HL-60 (cell line): ENCODE measurements at regions not wholly inside any gene's neighbourhood (a gene's known extent, or its start where the extent isn't known, plus 50 kb on each side); places are given as distances from the start of the nearest gene placed in this dataset.

Experiments used
- DNase-seq, 2 experiments: peaks; one replicate each; pipeline ENCODE4 v3.0.0-alpha.2; 2010 to 2020; ENCODE audit warnings: low read depth in 1 of 2, low spot score in 1 of 2
- H3K27ac ChIP-seq: fragments of 250-450 bp; sonication (Bioruptor Pico); replicated peaks from 2 replicates; pipeline ENCODE4 v1.5.1; 2020; ENCODE audit warnings: mild to moderate bottlenecking, moderate library complexity
- H3K27me3 ChIP-seq: fragments of 250-450 bp; sonication (Bioruptor Pico); 2 replicates; pipeline ENCODE4 v1.5.1; 2021; ENCODE audit warnings: mild to moderate bottlenecking, moderate library complexity; ENCODE audit not compliant: insufficient read depth, poor library complexity, severe bottlenecking
- H3K4me3 ChIP-seq: replicated peaks from 2 replicates; pipeline ENCODE4 v1.5.1; 2011; ENCODE audit warnings: mild to moderate bottlenecking, control low read depth, low read length; ENCODE audit not compliant: insufficient read depth
- CTCF ChIP-seq: IDR thresholded peaks from one replicate; pipeline ENCODE4 v1.5.1; 2011; ENCODE audit warnings: low read length, control low read depth, inconsistent platforms; ENCODE audit not compliant: insufficient read depth
- GABPA ChIP-seq: IDR thresholded peaks from 2 replicates; pipeline ENCODE4 v1.6.1; 2012; ENCODE audit warnings: low read depth
- POLR2AphosphoS5 ChIP-seq: IDR thresholded peaks from 2 replicates; pipeline ENCODE4 v1.6.1; 2012; ENCODE audit warnings: low read depth
- SPI1 ChIP-seq: IDR thresholded peaks from 2 replicates; pipeline ENCODE4 v1.6.1; 2012; ENCODE audit warnings: low read depth, mild to moderate bottlenecking, borderline replicate concordance
- TF ChIP-seq, protein P1 (sequence below): IDR thresholded peaks from 2 replicates; pipeline ENCODE4 v1.6.1; 2012; ENCODE audit warnings: low read depth; ENCODE audit not compliant: insufficient replicate concordance

GRCh38 chr2:56478027-56478426 is 294.2 kb downstream of the CCDC85A start:
- no peak overlapping the region for H3K27ac ChIP-seq
- H3K27me3 ChIP-seq = no peaks in the 10 kb centered on the region
- no peak overlapping the region for H3K4me3 ChIP-seq
- TF ChIP-seq, protein P1, sequence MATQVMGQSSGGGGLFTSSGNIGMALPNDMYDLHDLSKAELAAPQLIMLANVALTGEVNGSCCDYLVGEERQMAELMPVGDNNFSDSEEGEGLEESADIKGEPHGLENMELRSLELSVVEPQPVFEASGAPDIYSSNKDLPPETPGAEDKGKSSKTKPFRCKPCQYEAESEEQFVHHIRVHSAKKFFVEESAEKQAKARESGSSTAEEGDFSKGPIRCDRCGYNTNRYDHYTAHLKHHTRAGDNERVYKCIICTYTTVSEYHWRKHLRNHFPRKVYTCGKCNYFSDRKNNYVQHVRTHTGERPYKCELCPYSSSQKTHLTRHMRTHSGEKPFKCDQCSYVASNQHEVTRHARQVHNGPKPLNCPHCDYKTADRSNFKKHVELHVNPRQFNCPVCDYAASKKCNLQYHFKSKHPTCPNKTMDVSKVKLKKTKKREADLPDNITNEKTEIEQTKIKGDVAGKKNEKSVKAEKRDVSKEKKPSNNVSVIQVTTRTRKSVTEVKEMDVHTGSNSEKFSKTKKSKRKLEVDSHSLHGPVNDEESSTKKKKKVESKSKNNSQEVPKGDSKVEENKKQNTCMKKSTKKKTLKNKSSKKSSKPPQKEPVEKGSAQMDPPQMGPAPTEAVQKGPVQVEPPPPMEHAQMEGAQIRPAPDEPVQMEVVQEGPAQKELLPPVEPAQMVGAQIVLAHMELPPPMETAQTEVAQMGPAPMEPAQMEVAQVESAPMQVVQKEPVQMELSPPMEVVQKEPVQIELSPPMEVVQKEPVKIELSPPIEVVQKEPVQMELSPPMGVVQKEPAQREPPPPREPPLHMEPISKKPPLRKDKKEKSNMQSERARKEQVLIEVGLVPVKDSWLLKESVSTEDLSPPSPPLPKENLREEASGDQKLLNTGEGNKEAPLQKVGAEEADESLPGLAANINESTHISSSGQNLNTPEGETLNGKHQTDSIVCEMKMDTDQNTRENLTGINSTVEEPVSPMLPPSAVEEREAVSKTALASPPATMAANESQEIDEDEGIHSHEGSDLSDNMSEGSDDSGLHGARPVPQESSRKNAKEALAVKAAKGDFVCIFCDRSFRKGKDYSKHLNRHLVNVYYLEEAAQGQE = no peak
- no peak for DNase-seq

DNA sequence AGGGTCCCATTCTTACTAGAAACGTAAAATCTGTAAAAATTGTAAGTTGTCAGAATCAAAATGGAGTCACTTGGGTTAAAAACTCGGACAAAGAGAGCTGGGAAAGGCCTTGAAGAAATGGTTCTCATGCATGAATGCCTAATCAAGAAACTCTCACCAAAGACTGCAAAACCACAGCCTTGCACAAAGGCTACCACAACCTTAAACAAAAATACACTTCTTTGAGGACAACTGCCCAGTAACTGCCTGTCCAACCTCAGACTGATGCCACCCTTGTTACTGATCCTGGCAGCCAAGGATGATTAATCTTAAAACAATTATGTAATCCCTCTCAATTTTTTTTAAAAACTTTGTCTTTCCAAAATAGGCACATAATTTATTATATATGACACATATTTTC is 299.3 kb downstream of the CCDC85A start:
- TF ChIP-seq POLR2AphosphoS5 (no peak), SPI1 (no peak), GABPA (no peak), CTCF (no peak)
- TF ChIP-seq, protein P1 = no peak
- no peak for DNase-seq
- H3K4me3 ChIP-seq = no peak overlapping the region
- H3K27ac ChIP-seq = no peak overlapping the region
- H3K27me3 ChIP-seq = no peaks in the 10 kb centered on the region

DNA sequence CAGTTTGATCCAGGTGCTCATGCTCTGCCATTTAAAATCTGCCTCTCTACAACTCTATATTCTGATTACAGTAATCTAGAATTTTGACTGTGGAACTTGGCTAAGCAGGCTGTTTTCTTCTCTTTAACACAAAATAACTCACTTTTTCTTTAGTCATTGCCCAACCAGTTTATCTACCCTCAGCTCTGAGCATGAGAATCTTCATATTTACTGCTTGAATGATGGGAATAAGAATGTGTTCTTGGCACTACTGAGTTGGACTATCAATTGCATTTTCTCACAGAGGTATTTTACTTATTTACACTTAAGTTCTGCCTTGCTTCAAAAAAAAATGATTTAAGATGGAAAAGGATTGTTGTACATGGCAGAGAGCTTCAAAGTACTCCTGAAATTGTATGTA is 301.1 kb downstream of the CCDC85A start:
- H3K27ac ChIP-seq = no peak overlapping the region
- TF ChIP-seq POLR2AphosphoS5 (no peak), GABPA (no peak), CTCF (no peak), SPI1 (no peak)
- TF ChIP-seq, protein P1 = no peak
- H3K4me3 ChIP-seq = no peak overlapping the region
- DNase-seq = no peak
- H3K27me3 ChIP-seq = no peaks in the 10 kb centered on the region

DNA sequence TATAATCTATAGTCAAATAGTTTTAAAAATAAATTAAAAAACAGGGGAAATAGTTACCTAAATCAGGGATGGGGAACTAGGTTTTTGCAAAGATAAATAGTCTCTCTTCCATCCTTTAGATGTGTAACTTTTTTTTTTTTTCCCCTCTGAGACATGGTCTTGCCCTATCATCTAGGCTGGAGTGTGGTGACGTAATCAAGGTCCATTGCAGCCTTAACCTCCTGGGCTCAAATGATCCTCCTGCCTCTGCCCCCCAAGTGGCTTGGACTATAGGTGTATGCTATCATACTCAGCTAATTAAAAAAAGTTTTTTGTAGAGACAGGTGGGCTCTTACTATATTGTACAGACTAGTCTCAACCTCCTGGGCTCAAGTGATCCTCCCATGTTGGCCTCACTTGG is 316.5 kb downstream of the CCDC85A start:
- no peak for DNase-seq
- no peak overlapping the region for H3K27ac ChIP-seq
- TF ChIP-seq CTCF (no peak), POLR2AphosphoS5 (no peak)
- TF ChIP-seq, protein P1 = no peak
- H3K27me3 ChIP-seq = no peaks in the 10 kb centered on the region
- no peak overlapping the region for H3K4me3 ChIP-seq
